NCI-H2196 treated with DMSO at 0.1 percent for 48 hours (cell line): ENCODE measurements at regions not wholly inside any gene's neighbourhood (a gene's known extent, or its start where the extent isn't known, plus 50 kb on each side); places are given as distances from the start of the nearest gene placed in this dataset.
"Not testable (repeated sequence)": the region's sequence is repeated elsewhere in the genome, so short reads cannot be mapped to it uniquely, and the experiment has no call there.

ENCODE experiments used
- DNase-seq: peaks from one replicate; lab custom pipeline; 2025; ENCODE audit not compliant: unreplicated experiment; lab: John Stamatoyannopoulos, UW

- DNase-seq: no peak
Measured at GRCh38 chr21:18705971-18706370, 302.4 kb upstream of the TMPRSS15 start.

- DNase-seq: no peak
Measured at GRCh38 chr21:18711662-18712061, 308.1 kb upstream of the TMPRSS15 start.

GRCh38 chr21:18715606-18716005 lies 312.0 kb upstream of the TMPRSS15 start:
- no peak for DNase-seq

GRCh38 chr21:18716578-18717138 lies 313.1 kb upstream of the TMPRSS15 start:
- no peak for DNase-seq

GRCh38 chr21:18722193-18722592 lies 318.6 kb upstream of the TMPRSS15 start:
- DNase-seq: no peak

- no peak for DNase-seq
Measured at GRCh38 chr21:18723171-18723570, 319.6 kb upstream of the TMPRSS15 start.

GRCh38 chr21:18725653-18726052 lies 322.1 kb upstream of the TMPRSS15 start:
- DNase-seq: no peak

GRCh38 chr21:18741954-18742353 lies 338.4 kb upstream of the TMPRSS15 start:
- no peak for DNase-seq

GRCh38 chr21:18743531-18743930 lies 339.9 kb upstream of the TMPRSS15 start:
- DNase-seq: no peak

GRCh38 chr21:18744840-18745239 lies 341.3 kb upstream of the TMPRSS15 start:
- DNase-seq: no peak

GRCh38 chr21:18752894-18753293 lies 349.3 kb upstream of the TMPRSS15 start:
- DNase-seq: not testable (repeated sequence)

GRCh38 chr21:18756272-18756671 lies 352.7 kb upstream of the TMPRSS15 start:
- not testable (repeated sequence) for DNase-seq

- DNase-seq: no peak
Measured at GRCh38 chr21:18759267-18759666, 355.7 kb upstream of the TMPRSS15 start.

GRCh38 chr21:18759751-18760161 lies 356.2 kb upstream of the TMPRSS15 start:
- DNase-seq: no peak

GRCh38 chr21:18760247-18760646 lies 356.7 kb upstream of the TMPRSS15 start:
- DNase-seq: no peak

GRCh38 chr21:18764720-18765119 lies 361.1 kb upstream of the TMPRSS15 start:
- DNase-seq: no peak

- no peak for DNase-seq
Measured at GRCh38 chr21:18769599-18769998, 366.0 kb upstream of the TMPRSS15 start.

GRCh38 chr21:18771845-18772380 lies 368.3 kb upstream of the TMPRSS15 start:
- DNase-seq: no peak

GRCh38 chr21:18772404-18772803 lies 368.8 kb upstream of the TMPRSS15 start:
- no peak for DNase-seq

- DNase-seq: no peak
Measured at GRCh38 chr21:18772897-18773296, 369.3 kb upstream of the TMPRSS15 start.

- no peak for DNase-seq
Measured at GRCh38 chr21:18776936-18777335, 373.4 kb upstream of the TMPRSS15 start.

- no peak for DNase-seq
Measured at GRCh38 chr21:18782721-18783120, 379.1 kb upstream of the TMPRSS15 start.

GRCh38 chr21:18801468-18801867 lies 397.9 kb upstream of the TMPRSS15 start:
- no peak for DNase-seq
